ENCODE measurements at regions not wholly inside any gene's neighbourhood (a gene's known extent, or its start where the extent isn't known, plus 50 kb on each side); places are given as distances from the start of the nearest gene placed in this dataset.

- no peak for TF ChIP-seq POLR2AphosphoS5 (IDR thresholded peaks at IDR 0.05; ENCODE audit: low read depth, low read length)
- no peak for TF ChIP-seq POU2F2 (IDR thresholded peaks at IDR 0.05; ENCODE audit: low read depth, low read length)
- no peak for TF ChIP-seq POLR2A (IDR thresholded peaks at IDR 0.05; ENCODE audit: low read depth, low read length)
- TF ChIP-seq TAF1 (IDR thresholded peaks at IDR 0.05; ENCODE audit: low read depth, low read length), result no peak
These were observed 783.6 kb downstream of the PDCD6IP start for GRCh38 chr3:34582055-34582454.
